Medulla oblongata (tissue), 1 donor: ENCODE measurements at regions not wholly inside any gene's neighbourhood (a gene's known extent, or its start where the extent isn't known, plus 50 kb on each side); places are given as distances from the start of the nearest gene placed in this dataset.
"Not testable (repeated sequence)": the region's sequence is repeated elsewhere in the genome, so short reads cannot be mapped to it uniquely, and the experiment has no call there.

ENCODE experiments used
- DNase-seq: peaks from one replicate; pipeline ENCODE4 v3.0.0-alpha.2; 2015; ENCODE audit errors: extremely low spot score

DNA sequence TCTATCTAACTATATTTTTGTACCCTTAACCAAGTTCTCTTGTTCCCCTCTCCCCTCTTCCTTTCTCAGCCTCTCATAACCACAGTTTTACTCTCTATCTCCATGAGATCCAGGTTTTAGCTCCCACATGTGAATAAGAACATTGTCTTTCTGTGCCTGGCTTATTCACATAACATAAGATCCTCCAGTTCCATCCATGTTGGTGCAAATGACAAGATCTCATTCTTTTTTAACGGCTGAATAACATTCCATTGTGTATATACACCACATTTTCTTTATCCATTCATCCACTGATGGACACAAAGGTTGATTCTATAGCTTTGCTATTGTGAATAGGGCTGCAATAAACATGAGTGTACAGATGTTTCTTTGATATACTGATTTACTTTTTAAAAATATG, 83.9 kb upstream of the TMEM178A start:
- DNase-seq, result no peak

DNA sequence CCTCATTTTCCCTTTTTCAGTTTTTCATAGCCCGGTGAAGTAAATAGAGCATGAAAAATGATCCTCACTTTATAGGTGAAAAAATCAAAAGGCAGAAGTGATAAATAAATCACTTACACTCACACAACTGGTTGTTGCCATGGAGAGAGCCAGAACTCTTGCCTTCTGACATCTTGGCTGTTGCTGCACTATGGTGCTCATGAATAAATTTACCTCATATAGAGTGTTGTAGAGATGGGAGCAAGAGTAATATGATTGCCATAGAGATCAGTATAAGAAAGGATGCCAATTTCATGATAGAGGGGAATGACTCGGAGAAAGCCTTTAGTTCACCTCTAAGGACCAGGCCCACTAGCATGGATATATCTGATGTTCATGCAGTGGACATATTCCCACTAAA, 82.5 kb upstream of the TMEM178A start:
- DNase-seq, result no peak

DNA sequence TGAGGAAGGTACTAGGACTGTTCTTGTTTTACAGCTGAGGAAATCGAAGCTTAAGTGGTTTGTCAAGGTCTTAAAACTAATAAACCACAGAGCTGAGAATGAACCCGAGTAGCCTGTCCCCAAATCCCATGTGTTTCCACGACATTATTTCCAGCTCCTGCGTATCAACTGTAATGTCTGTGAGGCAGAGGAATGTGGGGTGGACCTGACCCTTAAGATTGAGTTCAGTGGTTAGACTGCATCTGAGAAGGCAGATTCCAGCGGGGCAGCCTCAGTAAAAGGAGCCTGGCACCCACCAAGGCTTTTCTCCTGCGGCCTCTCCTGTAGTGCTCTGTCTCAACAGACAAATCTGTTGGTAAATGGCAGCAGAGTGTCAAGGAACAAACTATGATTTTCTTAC, 81.9 kb upstream of the TMEM178A start:
- no peak for DNase-seq

DNA sequence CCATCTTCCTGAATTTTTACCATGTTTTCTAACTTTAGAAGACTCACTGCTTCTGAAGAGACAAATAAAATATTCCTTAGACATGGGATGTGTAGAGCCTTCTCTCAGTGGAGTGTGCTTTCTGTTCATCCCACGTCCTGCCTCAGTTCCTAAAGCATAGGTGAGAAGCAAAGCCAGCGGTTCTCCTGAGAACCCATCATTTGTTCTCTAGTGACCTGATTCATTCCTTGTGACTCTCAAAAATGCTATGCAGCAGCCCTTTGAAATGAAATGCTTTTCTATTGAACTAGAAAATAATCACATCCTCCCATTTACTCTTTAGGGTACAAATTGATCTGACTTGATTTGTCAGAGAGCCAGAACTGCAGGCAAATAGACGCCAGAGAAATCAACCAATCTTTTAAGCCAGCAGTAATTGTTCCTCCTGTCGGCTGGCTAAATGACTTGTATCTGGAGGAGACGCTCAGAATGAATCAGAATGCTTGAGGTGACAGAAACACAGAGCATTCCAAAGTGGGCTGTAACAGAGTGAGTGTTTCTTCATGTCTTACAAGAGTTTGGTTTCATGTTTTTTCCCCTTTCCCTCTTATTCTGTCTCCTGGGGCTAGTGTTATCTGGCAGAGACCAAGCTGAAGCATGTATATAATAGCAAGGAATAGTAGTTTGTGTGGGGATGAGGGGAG, 81.3 kb upstream of the TMEM178A start:
- DNase-seq, result no peak

DNA sequence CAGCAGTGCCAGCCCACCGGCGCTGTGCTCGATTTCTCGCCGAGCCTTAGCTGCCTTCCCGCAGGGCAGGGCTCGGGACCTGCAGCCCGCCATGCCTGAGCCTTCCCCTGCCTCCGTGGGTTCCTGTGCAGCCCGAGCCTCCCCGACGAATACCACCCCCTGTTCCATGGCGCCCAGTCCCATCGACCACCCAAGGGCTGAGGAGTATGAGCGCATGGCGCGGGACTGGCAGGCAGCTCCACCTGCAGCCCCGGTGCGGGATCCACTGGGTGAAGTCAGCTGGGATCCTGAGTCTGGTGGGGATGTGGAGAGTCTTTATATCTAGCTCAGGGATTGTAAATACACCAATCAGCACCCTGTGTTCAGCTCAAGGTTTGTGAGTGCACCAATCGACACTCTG, 80.2 kb upstream of the TMEM178A start:
- not testable (repeated sequence) for DNase-seq

DNA sequence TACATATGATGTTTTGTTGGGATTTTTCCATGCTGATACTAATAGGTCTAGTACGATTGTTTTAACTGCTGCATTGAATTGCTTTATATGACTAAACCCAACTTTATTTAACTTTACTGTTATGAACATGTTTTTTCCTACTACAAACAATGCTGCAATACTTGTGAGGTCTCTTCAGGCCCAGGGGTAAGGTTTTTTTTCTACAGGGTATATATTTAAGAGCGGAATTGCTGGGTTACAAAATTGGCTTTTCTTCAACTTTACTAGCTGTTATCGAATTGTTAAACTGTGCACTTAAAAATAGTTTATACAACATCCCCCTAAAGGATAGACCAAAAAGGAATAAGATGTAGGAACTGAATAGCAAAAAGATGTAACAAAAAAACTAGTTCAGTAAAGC, 78.5 kb upstream of the TMEM178A start:
- DNase-seq, result no peak

DNA sequence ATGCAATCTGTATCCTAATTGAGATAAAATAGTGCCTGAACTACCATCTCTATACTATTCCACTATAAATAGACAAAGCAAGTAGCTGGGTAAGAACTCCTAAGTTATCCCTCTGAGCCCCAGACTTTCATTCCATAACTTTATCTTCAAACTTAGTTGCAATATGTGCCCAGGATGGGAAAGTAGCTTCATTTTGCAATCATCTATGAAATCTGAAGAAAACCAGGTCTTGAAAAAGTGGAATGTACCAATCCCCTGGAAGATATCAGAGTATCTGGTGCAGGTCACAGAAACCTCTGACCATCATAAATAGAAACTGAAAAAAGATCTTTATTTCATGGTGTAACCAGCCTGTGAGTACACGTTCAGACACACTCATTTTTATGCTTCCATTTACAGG, 78.1 kb upstream of the TMEM178A start:
- DNase-seq, result no peak

DNA sequence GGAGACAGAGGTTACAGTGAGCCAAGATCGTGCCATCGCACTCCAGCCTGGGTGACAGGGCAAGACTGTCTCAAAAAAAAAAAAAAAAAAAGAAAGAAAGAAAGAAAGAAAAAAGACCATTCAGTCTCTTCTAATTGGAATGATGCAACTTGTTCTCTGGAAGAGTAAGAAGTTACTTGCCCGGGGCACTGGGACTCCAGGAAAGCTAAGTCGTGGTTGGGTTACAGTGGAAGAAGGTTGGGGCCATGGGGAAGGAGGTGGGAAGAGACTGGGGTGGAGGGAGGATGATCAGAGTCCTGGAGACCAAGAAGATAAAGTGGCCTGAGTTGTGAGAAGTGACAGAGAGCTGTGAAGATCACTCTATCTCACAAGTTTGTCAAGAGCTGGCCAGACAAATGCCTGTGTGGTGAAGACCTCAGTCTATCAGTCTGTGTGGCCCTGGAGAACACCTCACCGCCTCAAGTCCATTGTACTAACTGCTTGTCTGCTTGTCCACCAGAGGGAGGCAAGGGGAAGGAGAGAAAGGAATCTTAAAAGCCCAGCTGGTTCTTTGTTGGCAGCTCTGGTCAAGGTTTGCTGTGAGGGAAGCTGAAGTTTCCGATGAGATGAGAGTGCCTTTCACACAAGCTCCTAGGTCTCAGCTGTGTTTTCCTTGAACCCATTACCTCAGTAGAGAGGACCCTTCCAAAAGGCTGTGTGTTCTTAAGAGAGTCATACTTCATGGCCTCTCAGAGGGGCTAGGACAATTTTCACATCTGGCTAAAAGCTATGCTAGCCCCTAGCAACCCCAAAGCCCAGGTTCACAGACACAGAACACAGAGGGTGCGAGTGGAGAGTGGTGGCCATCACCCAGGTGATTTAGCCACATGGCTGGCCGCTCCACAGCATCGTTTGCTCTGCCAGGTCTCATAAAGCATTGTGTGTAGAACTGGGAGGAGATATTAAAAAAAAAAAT, 72.0 kb upstream of the TMEM178A start:
- peak; percentile 86 for DNase-seq

DNA sequence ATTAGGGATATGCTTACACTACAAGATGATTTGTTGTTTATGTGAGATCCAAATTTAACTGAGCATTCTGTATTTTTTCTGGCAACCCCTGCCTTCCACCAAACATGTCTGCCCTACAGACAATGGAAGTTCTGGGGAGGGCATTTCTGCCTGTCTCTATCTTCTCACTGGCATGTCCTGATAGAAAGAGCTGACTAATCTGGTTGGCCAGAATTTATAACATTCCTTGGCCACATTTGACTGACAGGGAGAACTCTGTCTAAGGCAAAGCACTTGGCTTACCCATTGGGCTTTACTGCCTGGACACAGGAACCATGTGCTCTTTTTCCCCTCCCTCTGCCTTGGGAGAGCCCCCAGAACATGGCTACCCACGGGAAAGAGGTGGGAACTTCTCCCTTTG, 70.6 kb upstream of the TMEM178A start:
- DNase-seq, result no peak

DNA sequence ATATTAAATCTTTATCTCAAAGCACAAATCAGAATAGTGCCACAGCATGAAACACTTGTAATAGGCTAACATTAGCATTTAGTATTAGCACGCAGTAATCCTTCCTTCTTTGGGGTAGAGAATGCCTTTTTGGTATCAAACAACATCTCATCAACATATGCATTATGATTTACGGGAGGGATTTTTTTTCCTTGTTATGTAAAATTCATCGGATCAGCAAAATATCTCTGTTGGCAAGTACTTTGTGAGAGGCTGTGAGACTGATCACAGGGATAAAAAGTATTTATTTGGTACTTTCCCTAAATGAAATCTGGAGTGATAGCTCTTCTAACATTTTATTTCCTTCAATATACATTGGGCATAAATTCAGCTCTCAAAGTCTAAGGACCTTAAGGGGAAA, 68.4 kb upstream of the TMEM178A start:
- no peak for DNase-seq

DNA sequence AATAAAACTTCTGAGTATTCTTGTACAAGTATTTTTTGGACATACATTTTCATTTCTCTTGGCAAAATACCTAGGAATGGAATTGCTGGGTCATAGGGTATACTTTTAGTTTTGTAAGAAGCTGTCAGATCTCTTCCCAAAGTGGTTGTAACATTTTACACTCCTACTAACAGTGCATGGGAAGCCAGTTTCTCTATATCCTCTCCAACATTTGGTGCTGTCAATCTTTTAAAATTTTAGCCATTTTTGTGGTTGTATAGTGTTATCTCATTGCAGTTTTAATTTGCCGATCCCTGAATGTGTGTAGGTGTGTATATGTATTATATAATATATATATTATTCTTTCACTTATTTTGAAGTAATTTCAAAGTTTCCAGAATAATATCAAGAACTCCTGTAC, 63.1 kb upstream of the TMEM178A start:
- no peak for DNase-seq

DNA sequence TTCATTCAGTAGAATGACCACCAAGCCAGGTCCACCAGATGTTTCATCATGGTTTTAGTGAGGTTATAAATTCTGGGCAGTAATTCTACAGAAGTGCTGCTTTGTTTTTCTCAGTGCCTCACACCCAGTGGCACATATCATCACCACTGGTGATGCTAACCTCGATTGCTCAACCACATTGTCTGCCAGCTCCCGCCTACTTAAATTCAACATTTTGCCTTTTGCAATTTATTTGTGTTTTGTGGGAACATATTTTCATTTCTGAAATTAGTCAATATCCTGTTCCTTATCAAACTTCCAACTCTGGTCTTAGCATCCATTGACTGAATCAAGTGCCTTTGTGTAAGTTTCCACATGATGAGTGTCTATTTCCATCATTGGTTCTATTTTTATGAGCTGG, 62.3 kb upstream of the TMEM178A start:
- DNase-seq, result no peak

DNA sequence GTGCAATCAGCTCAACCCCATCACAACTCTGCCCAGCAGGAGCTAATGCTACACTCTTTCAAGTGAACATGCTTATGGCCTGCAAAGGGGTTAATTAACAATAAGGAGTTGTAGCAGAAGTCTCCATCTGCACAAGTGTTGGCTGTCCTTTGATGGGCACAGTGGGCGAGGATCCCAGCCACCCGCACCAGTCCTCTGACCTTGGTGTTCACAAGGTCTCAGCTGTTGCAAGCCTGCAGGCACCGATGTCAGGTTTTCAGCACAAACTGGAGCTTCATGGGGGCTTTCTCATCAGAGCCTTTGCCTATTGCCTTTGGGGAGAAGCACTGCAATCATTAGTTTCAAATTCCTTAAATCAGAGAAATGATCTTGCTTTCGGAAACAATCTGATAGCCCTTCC, 60.9 kb upstream of the TMEM178A start:
- no peak for DNase-seq

DNA sequence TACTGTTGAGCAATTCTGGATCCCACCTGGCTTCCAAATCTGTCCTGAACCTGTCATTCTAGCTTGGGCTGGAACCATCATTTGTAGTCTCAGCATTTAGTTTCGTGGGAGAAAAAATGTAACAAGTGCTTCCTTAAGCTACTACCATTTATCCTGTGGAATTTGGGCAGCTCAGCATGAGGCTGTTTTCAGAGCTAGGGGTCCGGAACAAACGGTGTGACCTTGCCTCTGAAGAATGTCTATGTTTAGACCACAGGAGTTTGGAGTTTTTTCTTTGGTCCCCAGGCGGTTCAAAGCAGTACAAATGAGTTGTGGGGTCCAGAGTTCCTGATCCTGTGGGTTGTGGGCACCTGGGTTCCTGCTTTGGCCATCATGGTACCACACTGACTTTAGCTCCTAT, 59.1 kb upstream of the TMEM178A start:
- DNase-seq, result no peak

DNA sequence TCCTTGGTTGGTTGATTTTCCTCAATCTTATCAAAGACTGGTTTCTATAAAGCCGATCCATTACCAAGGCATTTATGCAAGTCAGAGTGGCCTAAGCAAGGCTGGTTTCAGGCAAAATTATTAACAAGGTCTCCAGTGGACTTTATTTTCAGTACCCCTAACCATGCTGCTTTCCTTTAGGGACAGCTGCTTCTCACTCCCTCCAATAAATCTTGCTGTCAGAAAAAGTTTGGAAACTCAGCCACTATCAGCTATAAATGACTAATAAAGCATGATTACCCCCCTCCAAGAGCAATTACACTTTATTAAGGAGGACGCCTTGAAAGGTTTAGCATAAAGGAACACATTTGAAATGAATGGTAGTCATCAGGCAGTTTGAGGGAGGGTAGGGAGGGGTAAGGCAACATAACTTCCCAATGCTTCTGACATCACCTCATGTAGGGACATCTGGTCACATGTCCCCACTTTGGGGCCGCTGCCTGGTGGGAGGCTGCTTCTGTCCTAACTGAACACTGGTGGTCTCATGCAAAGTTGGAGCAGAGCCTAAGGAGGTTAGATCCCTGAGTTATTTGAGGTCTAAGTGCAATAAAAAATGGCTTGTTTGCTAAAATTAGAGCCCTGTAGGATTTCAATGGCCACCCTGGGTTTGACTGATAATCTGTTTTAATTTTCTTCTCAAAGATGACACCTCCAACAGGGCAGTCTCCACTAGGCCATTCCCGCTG, 58.0 kb upstream of the TMEM178A start:
- no peak for DNase-seq

DNA sequence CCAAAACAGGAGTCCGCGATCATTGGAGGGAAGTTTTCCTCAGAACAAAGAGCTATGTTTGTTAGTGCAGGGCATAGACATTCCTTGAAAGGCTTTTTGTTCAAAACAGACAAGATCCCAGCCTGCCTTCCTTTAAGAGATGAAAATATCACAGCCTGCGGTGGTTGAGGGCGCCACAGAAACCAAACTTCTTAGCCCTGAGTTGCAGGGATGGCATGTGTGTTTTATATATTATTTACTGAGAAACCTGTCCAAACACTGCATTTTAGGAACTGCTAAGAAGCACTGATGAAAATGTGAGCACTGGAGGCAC, 57.5 kb upstream of the TMEM178A start:
- DNase-seq, result peak; percentile 58

DNA sequence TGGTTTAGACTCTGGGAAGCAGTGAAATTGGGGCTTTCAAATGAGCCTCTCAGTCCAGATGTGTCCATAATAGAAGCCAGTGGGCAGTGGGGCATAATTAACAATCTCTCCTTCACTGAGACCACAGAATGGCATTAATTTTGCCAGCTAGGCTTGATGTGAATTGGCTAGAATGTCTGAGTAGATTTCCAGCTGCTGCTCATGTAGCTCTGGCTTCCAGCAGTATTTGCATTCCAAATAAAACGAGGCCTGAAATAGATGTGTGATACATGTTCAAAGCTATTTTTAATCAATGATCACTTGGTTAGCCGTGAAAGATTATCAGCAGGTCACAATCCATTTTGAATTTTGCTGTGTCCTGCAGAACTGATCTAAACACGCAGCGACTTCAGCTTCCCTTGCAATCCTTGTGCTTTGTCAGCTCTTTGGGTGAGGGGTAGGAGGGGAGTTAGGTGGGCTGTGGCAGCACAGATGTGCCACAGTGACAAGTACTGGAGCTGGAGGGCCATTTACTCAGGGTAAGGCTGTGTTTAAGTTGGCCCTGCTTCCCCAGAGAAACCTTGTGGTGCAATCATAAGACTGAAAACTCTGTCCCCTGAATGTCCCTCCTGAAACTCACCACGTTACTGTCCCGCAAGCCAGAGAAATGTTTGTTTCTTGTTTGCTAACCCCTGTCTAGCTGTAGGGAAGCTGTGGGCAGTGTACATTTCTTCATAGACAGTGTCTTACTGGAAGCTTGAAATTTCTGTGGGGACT, 56.9 kb upstream of the TMEM178A start:
- DNase-seq, result peak; percentile 64

DNA sequence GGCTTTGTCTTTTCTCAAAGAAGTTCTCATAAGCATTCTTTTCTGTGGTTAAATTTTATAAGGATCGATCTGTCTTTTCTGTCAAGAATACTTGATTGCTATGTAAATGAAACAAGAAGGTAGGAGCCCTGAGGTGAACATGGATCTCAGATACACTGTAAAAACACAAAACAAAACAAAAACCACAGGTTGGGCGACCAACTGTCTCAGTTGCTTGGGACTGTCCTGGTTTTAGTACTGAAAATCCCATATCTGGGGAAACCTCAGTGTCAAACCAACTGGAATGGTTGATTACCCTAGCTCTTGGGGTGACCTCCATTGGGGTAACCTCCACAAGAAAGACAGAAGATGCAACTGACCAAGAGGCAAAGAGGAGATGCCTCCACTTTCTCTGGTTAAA, 55.8 kb upstream of the TMEM178A start:
- DNase-seq, result no peak

DNA sequence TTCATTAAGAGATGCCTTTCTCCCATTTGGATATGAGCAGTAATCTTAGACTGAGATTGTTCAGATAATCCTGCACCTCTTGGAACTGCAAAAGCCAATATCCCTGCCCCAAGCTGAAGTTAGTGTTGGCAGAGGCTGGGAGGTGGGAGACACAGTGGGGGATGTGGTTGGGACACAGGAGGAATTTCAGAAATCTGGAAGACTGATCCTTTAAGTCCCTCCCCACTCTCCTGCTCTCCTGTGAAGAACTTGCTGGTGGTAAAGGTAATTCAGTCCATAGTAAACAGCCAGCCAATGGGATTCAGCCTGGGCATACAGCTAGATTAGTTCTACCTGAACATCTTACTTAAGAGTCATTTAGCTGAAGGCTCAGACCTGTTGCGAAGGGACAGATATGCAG, 50.0 kb upstream of the TMEM178A start:
- DNase-seq, result no peak
